ENCODE measurements at regions not wholly inside any gene's neighbourhood (a gene's known extent, or its start where the extent isn't known, plus 50 kb on each side); places are given as distances from the start of the nearest gene placed in this dataset.

DNA sequence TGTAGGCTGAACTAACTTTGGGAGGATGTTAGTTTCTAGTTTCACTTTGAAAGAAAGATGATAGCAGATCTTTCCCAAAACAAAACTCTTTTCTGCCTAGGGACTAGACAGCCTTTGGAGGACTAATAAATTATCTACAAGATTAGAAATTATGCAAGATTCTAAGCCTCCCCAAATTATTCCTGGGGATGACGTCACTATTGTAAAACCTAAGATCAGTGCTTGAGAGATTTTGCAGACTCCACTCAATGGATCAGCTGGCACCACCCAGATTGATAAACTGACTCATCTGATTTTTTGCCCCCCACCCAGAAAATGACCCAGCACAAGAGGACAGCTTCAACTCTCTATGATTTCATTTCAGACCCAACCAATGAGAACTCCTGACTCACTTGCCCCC lies 1057.9 kb upstream of the DIAPH2 start:
- TF ChIP-seq CREB1 (IDR thresholded peaks at IDR 0.05; ENCODE audit: low read depth) (no peak), CEBPB (IDR thresholded peaks at IDR 0.05) (no peak), EP300 (IDR thresholded peaks at IDR 0.05; ENCODE audit: borderline replicate concordance) (no peak), REST (IDR thresholded peaks at IDR 0.05; ENCODE audit: low read depth) (no peak), FOXM1 (IDR thresholded peaks at IDR 0.05; ENCODE audit: borderline replicate concordance, low read depth) (no peak), YY1 (IDR thresholded peaks at IDR 0.05; ENCODE audit: low read depth) (no peak), TCF12 (IDR thresholded peaks at IDR 0.05; ENCODE audit: low read depth) (no peak), RAD21 (IDR thresholded peaks at IDR 0.05; ENCODE audit: low read depth) (no peak), NFIC (IDR thresholded peaks at IDR 0.05) (no peak), TAF1 (IDR thresholded peaks at IDR 0.05; ENCODE audit: low read depth) (no peak), TEAD4 (IDR thresholded peaks at IDR 0.05) (no peak), ZBTB7A (IDR thresholded peaks at IDR 0.05; ENCODE audit: low read depth) (no peak)
- TF ChIP-seq, protein P1, sequence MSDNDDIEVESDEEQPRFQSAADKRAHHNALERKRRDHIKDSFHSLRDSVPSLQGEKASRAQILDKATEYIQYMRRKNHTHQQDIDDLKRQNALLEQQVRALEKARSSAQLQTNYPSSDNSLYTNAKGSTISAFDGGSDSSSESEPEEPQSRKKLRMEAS (IDR thresholded peaks at IDR 0.05) = no peak
- TF ChIP-seq, protein P2, sequence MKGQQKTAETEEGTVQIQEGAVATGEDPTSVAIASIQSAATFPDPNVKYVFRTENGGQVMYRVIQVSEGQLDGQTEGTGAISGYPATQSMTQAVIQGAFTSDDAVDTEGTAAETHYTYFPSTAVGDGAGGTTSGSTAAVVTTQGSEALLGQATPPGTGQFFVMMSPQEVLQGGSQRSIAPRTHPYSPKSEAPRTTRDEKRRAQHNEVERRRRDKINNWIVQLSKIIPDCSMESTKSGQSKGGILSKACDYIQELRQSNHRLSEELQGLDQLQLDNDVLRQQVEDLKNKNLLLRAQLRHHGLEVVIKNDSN (IDR thresholded peaks at IDR 0.05) = no peak

Data from Ishikawa (cell line).